ENCODE measurements at regions not wholly inside any gene's neighbourhood (a gene's known extent, or its start where the extent isn't known, plus 50 kb on each side); places are given as distances from the start of the nearest gene placed in this dataset.
"Not testable (repeated sequence)": the region's sequence is repeated elsewhere in the genome, so short reads cannot be mapped to it uniquely, and the experiment has no call there.

DNA sequence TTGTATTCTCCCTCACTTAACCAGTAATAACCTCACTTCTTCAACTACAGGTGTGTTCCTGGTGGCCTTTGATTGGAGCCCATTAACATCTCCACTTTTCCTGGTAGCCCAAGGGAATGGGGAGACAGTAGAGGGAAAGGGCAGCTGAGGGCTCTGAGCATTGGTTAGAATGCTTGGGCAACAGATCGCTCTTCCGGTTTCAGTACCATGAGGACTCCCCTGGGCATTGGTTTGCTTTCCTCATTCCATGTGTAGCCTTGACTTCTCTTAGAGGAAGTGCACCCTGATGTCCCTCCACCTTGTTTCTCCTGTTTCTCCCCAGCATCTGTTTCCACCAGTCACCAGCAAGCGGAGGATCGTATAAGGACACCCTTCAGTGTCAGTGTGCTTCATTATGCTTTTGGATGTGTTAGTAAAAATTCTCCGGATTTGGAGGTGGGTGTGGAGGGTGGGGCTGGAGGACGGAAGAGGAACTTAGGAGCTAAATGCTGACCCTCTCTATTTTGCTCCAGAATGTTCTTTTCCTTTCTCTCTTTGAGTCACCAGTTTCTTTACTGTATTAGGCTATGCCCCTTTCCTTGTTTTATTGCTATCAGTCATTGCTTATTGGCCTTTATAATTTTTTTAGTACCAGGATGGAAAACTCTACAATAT lies 50.6 kb upstream of the ZNG1B start:
- not testable (repeated sequence) for DNase-seq

DNA sequence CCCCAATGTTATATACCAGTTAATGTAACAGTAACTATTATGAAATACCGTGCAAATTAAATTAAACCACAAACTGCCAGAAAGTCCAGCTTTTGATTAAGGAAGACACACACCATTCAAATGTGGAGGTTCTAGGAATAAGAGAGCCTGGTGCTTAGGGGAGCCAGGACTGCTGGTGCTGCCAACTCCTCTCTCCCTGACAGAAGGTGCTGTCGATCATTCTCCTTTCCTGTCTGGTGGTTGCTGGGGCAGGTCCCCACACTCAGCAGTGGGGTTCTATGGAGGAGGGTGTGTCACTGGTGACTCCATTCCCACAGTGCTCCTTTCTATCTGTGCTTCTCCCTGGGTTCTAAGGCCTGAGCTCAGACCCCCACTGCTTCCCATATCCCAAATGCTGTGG lies 57.9 kb upstream of the ZNG1B start:
- DNase-seq: not testable (repeated sequence)

GRCh38 chr2:113376913-113377445 lies 60.5 kb upstream of the ZNG1B start:
- no peak for DNase-seq

GRCh38 chr2:113376253-113376912 lies 61.1 kb upstream of the ZNG1B start:
- no peak for DNase-seq

DNA sequence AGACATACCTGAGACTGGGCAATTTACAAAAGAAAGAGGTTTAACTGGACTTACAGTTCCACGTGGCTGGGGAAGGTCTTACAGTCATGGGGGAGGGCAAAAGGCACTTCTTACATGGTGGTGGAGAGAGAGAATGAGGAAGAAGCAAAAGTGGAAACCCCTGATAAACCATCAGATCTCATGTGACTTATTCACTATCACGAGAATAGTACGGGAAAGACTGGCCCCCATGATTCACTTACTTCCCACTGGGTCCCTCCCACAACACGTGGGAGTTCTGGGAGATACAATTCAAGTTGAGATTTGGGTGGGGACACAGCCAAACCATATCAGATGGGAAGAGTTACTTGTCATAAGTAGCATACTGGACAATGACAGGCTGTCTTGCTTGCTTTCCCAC lies 62.6 kb upstream of the ZNG1B start:
- DNase-seq: not testable (repeated sequence)

DNA sequence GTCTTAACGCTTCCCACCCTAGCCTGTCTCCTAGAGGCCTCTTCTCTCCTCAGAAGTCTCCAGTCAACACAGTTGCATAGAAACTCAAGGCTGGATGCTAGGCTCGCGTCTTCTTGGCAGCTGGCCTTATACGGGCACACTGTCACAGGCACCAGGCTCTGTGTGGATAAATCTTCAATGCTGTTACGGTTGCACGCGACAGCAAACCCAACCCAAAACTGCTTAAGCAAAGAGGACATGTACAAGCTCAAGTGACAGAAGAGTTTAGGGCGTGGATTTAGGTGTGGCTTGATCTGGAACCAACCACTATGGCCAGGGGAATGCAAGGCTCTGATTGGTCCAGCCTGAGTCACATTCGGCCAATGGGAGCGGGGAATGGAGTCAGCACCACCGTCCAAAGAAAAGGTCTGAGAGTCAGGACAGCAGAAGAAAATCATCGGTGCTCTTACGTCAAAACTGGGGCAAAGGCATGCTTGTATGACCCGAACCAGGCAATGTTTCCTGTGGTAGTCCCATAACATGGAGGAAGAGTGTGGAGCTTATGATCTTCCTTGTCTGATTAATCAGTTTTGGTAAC lies 65.1 kb upstream of the ZNG1B start:
- not testable (repeated sequence) for DNase-seq

- no peak for DNase-seq
Measured at GRCh38 chr2:113370478-113371091, 66.9 kb upstream of the ZNG1B start.

- no peak for DNase-seq
Measured at GRCh38 chr2:113370030-113370429, 67.5 kb upstream of the ZNG1B start.

DNA sequence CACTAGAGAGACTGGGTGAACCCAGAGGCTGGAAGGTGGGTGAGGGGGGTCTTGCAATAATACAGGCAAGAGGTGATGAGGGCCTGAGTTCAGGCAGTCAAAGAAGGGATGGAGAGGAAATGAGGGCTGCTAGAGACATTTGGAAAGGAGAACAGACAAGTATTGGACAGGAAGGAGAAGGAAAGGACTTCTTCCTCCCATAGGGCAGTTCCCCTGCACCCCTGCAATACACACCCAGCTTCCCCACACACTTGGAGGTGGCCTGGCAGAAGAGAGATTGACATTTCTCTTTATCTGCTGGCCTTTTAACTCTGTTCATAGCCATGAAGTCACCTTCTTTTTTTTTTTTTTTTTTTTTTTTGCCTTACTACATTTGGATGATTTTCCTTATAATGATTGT lies 68.9 kb upstream of the ZNG1B start:
- not testable (repeated sequence) for DNase-seq

DNA sequence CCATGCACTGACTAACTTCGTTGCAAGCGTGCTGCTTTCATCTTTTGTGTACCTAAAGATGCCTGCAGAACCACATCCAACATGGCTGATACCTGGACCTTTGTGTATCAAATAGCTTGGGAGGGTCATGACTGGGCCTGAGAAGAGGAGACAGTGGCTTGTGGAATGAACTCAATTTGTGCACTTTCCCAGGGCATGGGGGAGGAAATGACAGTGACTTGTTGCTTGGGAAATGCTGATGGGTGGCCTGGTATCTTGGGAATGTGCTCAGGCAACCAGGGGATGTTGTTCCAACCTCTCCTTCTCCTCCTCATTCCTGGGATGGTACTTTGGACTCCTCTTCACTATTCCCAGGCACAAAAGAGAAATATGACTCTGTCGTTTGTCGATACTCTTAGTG lies 70.7 kb upstream of the ZNG1B start:
- DNase-seq: not testable (repeated sequence)

- not testable (repeated sequence) for DNase-seq
Measured at GRCh38 chr2:113365791-113366190, 71.7 kb upstream of the ZNG1B start.

DNA sequence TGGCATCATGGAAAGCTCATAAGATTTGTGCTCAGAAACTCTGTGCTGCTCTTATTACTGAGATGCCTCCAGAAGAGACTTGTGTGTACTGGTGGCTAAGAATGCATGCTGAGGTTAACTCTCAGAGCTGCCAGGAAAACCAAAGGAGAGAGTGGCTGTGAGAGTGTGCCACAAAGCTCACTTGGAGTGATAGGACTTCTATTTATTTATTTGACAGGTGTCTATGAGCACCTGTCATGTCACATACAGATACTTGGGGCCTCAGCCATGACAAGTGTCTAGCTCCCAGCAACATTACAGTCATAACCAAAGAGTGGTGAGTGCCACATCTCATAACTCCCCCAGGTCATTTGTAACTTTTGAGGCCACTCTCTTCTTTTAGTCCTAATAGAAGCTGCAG lies 72.2 kb upstream of the ZNG1B start:
- not testable (repeated sequence) for DNase-seq

GRCh38 chr2:113361051-113361450 lies 76.4 kb upstream of the ZNG1B start:
- no peak for DNase-seq

DNA sequence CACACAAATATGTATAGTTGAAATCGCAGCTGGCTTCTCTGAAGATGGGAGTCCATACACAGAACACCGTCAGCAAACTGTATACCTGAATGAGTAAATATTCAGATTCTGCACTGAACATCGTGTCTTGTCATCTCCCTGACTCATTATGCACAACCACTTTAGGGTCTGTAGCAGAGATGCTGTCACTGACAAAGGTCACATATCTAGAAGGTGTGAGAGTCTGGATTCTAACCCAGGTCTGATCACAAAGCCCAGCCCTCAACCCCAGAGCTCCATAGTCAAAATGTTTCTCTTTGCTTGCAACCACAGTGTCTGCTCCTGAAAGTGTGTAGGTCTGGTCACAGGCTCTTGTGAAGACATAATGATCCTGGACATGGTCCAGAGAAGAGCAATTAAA lies 78.3 kb upstream of the PAX8 start:
- no peak for DNase-seq

- not testable (repeated sequence) for DNase-seq
Measured at GRCh38 chr2:113356284-113356683, 77.6 kb upstream of the PAX8 start.

- DNase-seq: not testable (repeated sequence)
Measured at GRCh38 chr2:113355339-113356015, 76.8 kb upstream of the PAX8 start.

GRCh38 chr2:113351375-113352355 lies 72.9 kb upstream of the PAX8 start:
- no peak for DNase-seq

DNA sequence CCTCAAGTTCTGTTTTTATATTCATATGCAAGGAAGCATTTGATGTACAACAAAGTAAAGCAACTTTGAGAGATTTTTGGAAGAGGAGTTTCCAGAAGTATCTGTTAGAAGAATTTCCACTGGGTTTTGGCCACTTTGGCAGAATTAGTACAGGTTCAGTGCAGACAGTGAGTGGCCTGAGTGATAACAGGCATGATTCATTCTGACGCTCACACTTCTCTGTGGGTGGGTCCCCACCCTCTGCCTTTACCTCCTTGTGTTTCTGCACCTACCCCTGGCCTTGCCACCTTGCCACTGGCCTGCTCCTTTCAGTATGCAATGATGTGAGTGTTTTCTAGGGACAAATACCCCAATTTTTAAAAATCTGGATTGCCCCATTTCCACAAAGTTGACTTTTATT lies 65.1 kb upstream of the PAX8 start:
- DNase-seq: not testable (repeated sequence)

- peak in 3 of 14 donors; percentile 12 to 20 (median 14) for DNase-seq
Measured at GRCh38 chr2:113342650-113343049, 63.9 kb upstream of the PAX8 start.

- DNase-seq: not testable (repeated sequence)
Measured at GRCh38 chr2:113341870-113342253, 63.1 kb upstream of the PAX8 start.

DNA sequence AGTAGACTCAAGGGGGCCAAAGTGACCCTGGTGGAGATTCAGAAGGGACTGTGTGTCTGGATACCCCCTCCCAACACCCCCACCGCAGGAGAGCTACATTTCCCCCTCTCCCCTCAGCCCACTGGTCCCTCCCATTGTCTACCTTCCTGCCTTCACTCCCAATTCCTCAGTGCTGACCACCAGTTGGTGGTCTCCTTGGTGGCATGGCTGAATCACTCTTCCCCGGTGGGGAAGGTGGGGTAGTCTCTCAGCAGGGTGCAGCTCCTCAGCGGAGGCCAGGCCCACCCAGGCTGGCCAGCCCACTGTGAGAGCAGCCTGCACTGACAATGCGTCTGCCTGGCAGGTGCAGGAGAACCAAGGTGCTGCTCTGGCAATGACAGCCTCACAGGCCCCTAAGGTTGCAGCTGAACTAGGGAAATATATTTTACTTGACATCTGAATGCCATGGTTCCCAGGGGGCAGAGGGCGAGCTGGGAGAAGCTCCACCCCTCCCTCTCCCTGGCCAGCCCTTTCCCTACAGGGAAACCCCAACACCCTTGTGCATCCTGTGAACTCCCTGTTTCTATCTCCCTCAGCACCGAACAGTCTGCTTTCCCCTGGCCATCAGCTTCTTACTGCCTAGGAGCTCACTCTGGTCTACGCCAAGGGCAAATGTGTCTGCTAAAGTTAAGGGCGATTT lies 62.6 kb upstream of the PAX8 start:
- DNase-seq: no peak

Data from C1 segment of cervical spinal cord (tissue), 14 donors.